NCI-H226 (cell line): ENCODE measurements at regions not wholly inside any gene's neighbourhood (a gene's known extent, or its start where the extent isn't known, plus 50 kb on each side); places are given as distances from the start of the nearest gene placed in this dataset.

Experiments
- DNase-seq: peaks from one replicate; pipeline ENCODE4 v3.0.0-alpha.2; 2015

DNA sequence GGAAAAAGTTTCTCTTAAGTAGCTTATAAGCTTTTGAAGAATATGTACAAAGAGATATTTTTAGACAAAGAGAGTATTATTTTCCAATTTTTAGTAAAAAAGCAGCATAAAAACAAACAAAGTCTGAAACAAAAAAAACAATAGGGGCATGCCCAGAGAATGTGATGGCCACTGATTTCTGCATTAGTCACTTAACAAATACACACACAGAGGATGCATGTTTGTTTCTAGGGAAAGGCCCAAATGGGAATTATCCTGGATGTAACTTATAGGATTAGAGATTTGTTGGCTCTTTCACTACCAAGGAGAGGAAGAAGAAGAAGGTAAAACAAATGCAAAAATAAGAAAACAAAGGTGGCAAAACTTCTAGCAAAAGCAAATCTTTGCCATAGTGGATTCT lies 95.9 kb upstream of the SCOC start:
- DNase-seq, result no peak

DNA sequence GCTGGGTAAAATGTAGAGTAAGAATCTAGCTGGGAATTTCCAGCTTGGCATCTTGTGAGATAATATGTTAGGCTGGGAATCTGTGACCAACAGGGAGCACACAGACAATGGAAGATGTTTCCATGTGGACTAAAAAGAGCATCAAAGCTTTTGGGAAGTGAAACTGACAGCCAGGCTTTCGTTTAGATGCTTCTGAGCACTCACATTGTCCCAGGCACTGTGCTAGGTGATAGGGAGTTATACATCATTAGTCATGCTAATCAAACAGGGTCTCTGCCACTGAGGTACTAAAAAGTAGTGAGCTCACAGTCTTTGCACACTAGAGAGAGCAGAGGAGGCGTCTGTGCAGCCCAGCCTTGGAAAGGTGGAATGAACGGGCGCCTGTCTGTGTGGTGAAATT lies 101.9 kb upstream of the SCOC start:
- no peak for DNase-seq

DNA sequence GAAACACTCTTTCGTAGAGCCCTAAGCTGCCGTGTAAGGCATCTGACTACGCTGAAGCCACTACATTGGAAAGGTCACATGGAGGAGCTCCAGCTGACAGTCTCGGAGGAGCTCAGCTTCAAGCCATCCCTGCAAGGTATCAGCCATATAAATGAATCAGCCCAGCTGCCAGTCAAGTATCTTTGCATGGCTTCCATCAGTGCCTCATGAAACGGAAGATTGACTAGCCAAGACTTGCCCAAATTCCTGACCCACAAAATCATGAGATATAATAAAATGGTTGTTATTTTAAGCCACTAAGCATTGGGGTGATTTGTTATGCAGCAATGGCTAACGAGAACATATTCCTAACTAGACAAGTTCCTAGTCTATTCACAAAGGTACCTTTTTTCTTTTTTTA lies 104.1 kb upstream of the SCOC start:
- DNase-seq, result no peak

DNA sequence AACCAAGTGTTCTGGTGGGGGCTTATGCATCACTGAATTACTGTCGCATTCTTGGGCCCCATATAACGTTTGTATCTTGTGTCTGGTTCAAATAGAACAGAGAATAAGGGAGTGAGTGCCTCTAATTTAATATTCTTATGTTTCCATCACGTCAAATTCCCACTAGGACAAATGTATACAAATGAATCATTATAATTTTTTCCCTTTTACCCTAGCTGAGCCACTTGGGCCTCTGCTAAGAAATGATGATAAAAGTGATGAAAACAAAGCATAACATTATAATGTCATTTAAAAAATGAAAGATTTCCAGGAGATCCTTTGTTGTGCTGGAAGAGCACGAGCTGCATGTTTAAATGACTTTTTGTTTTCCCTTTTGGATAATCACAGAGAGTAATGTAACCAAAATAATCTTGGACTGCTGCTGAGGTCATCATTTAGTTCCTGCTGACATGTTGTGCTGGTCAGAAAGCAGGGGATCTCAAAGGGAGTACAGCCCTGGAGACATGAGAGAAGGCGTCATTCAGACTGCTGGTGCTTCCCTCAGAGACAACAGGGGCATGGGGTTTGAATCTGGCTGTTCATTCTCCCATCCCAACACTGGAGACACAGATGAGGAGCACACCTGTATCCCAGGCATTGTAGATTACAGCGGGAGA lies 105.1 kb upstream of the SCOC start:
- DNase-seq, result no peak

DNA sequence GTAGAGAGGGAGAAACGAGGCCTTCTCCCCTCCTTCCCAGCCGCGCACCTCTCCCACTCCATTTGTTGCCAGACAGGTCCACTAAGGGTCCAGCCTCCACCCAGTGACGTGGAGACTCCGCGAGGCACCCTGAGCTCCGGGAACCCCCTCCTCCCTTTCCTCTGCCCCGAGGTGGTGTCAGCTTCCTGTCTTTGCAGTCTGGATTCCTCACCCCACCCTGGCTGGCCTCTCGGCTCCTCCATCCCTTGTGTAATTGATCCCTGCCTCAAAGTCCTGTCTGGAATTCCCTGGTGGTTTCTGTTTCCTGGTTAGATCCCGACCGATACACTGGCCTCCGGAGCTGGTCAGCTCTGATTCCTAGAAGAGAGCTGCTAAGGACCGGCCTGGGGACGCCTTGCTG lies 105.9 kb upstream of the SCOC start:
- DNase-seq, result no peak

DNA sequence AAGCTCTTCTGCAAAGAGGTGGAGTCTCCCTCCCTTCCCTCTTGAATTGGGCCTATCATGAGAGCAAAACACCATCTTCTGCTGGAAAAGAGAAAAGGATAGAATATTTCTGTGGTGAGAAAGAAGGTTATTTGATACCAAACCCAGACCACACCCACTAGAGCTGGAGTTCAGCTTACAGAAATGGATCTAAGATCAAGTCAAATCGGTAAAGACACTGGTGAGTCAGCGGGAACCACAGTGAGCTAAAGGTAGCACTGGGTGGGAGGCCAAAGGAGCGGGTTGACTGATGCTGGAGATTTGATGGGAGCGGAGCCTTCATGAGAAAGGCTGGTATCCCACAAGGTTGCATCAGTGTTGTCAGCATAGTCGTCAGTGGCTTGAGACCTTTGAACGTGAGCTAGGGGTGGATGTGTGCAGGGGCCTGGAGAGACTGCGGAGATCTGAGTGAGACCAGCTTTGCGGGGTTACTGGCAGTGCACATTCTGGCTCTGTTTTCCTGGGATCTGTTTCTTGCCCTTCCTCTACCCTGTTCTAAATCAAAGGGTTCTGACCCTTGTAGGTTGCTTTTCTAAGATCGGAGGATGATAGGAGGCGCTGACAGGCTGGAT lies 106.4 kb upstream of the SCOC start:
- no peak for DNase-seq

DNA sequence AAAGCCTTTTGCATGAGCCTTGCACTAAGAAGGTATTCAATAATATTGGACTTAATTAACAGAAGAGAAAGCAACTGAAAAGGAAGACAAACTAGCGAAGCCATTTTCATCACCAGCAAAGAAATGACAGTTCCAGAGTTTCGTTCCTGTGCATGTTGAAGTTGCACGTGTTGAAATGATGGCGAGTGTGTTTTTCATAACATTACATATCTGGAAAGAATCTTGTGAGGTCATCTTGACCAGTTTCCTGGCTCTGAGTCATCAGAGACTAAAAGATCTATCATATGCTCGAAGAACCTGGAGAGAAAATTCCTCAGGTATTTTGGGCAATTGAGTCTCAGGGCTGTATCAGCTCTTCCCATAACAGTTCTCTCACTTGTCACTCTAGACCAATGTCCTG lies 106.2 kb upstream of the MAML3 start:
- DNase-seq, result peak; percentile 42

DNA sequence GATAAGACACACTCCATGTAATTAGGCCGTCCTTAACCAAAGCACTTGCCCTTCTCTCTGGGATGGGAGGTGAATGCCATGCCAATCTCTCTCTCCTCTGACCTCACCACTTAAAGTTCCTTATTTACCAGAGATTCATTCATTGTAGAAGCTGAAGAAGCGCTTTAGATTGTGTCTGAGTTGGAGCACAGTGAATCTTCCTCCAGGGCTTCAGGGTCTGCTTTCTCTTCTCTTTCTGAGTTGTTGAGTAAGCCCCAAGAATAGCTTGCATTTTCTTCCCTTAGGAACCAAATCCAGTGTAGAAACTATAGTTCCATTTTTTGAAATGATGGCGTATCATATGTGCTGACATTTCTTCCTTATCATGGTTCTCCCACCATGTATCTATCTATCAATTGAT lies 104.5 kb upstream of the MAML3 start:
- DNase-seq, result no peak

DNA sequence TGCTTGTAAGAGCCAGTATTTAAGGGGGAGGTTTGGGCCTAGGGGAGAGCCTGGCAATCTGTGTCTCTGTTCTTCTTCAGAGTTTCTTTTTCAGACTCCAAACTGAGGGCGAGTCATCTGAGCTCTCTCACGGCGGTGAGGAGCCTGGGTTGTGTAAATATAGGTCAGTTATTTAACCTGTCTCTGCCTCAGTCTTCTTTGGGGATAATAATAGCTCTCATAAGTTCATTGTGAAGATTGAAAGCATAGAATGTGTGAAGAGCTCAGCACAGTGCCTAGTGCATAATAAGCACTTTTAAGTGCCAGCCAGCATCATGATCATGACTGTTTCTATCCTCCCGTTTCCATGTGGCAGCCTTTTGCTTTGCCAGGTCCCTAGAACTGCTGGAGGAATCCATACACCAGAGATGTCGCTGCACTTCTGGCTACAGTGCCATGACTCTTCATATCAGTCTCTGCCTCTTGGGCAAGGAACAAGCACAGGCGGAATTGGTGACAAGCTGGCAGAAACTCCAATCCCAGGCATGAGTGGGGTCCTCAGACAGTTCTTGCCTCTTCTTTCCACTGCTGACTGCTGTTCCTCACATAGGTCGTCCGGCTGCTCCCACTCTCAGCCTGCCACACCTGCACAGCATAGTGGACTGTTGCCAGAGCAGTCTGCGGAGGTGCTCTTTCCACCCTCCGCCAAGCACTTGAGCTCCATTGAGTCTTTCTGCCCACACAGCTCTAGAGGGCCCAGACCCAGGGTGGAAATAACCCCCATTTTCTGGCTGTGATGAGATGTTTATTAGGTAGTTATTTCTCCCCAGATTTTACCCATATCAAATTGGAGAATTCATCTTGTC lies 103.7 kb upstream of the MAML3 start:
- DNase-seq, result no peak

DNA sequence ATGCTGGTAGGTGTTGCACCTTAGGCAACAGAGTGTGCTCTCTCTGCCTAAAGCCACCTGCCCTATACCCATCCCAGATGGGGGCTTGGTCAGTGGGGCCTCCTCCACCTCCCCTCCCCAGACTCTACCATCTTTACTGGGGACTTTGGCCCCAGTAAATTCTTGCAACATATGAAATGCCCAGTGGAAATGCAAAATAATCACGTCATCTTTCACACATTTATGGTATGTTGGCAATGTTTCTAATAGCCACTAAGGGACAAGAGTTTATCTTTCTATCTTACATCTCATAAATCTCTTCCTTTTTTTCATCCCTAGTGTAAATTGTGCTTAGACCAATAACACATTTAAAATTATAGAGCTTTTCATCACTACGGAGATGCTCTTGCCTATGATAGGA lies 103.0 kb upstream of the MAML3 start:
- DNase-seq, result no peak

DNA sequence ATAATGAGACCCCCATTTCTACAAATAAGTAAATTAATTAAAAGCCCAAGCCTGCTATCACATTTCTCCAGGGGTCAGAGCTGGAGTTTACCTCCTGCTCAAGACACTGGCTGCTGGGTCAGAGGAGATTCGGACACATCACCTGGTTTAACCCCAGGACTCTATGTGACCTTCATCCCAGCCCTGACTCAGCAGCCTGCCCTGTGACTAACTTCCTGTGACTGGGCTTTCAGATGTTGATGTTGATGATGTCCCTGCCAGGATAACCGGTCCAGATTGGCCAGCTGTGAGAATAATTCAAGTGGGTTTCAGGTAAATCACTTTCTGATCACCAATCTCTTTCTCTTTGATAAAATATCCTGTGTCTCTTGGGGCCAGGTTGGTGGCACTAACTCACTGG lies 102.4 kb upstream of the MAML3 start:
- no peak for DNase-seq

DNA sequence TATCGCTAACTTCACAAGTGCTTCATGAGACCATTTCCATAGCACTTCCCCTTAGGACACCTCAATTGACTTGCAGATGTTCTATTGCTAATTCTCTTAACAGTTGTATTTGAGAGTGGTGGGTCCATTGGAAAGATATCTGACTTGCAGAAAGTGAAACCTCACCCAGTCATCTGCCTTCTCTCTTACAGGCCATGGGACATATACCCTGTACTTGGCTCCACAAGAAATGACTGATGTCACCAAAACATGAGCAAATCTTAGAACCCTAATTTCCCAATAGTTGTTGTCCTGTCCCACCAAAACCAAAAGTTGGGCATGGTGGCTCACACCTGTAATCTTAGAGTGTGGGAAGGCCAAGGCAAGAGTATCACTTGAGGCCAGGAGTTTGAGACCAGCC lies 101.9 kb upstream of the MAML3 start:
- no peak for DNase-seq

DNA sequence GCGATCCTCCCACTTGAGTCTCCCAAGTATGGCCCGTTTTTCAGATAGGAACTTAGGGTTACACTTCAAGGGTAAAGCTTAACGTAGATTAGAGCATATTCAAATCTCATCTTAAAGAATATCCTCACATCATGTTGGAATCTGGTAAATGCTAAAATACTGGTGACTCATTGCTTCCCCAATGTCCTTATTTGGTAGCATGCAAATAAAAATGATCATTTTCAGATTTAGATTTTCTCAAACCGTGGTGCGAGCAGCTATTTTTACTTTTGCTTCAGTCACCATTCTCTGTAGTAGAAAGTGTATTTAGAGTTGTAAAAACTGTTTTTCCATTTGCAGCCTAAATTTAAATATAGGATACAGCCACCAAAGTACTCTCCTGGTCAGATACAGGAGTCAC lies 101.5 kb upstream of the MAML3 start:
- no peak for DNase-seq

DNA sequence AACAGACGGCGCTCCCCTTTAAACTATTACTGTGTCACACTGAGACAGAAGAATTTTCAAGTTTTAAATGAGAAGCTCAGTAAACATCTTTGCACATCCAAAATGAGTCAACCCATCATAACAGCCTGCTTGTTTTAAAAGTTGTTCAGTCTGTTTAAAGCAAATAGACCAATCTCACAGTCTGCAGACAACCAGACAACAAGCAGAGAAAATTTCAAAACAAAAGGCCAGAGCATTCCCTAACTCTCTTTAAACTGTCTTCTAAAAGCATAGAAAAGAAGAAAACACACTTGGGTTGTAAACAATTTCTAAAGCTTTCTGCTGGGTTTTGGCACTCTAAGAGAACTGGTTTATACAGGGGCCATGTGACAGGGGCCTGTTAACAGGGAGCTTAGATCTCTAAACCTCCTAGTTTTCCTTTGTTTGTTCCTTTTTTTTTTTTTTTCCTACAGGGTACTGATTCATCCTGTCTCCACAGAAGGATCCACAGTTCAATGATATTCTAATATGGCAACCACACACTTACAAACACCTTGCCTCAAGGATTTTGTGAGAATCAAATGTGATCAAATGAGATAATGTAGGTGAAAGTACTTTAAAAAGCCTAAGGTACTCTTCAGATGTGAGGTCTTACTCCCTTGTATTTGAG lies 100.8 kb upstream of the MAML3 start:
- DNase-seq, result no peak

DNA sequence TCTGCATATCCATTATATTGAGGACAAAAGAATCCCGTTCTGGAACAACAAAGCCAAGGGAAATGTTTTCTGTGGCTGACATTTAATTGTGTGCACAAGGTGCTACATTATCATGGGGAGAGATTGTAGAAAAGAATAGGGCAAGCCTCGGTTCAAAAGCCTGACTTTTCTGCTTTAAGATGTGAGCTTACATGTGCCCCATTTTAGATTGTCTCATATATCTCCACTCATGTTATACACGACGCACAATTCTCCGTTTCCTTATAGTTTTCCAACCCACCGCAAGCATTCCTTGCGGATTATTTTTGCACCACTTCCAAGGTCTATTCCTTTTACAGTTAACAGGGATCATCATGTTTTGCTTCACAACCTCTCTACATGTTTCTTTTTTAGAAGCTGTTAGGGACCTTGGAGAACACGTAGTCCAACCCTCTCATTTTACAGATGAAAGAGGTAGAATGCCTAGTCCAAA lies 99.6 kb upstream of the MAML3 start:
- DNase-seq, result no peak

DNA sequence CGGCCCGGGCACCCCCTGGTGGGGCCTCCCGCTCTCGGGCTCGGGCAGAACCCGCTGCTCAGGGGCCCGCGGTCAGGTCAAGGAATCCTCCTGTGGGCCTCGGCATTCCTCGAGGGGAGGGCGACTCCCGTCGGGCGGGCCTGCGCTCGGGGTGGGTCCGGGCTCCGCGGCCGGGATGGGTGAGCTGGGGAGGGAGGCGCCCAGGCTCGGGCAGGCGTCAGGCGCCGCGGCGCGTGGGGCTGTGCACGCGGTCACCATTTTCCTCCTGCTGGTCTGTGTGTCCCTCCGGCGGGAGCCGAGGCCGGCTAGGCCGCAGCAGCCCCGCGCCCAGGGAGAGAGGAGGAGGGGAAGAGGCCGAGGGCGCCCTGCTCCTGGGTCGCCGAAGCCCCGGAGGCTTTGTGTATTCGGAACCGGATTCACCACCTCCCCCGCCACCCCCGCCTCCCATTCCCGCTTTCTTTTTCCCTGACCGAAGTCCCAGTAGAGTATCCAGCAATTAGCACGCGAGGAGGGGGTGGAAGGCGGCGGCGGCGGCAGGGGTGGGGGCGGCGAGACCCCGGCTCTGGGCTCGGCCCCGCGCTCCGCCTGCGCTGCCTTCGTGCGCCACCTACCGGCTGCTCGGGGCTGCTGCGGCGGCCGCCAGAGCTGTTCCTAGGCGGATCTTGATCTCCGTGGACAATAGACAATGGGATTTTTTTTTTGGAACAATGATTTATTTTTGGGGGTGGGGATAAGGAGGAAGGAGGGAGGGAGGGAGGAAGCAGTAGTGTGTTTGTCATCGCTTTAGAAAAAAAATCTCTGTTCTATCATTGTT lies 99.0 kb upstream of the MAML3 start:
- no peak for DNase-seq

DNA sequence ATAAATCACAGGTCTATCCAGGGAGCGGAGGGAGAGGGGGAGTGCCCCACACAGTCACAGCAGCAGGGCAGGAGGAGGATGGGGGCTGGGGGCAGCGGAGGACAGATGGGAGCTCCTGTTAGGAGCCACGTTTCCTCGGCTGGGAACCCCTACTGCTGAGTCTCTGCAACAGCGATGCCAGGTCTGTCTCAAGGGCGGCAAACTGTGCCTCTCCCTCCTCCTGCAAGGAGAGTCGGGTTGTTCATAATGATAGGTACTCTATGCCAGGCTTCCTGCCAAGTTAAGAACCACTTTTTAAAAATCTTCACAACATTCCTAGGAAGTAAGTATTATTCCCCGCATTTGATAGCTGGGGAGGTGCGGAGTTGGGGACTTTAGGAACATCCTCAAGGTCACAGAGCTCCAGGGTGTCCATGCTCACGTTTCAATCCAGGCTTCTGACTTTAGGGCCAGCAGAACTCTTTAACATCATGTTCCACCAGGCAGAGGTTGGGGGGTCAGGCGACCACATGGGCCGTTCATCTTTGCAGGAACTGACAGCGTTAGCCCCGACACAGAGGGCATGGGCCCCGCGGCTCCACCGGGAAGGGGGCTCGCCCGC lies 98.3 kb upstream of the MAML3 start:
- no peak for DNase-seq

DNA sequence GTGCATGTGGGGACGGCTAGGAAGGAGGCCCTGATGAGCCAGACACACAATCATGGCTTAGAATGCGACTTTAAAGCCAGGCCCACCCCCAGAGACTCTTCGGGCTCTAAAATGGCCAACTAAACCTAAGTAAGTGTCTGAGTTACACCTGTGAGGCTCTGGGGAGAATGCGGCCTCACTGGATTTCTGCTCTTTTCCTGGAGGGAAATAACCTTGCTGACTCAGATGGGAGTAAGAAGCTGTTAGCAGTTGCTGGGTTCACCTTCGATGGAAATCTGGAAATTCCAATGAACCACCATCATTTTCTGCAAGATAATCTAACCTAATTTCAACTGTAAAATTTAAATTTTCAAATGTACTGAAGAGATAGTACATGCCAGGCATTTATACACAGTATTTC lies 97.6 kb upstream of the MAML3 start:
- no peak for DNase-seq

DNA sequence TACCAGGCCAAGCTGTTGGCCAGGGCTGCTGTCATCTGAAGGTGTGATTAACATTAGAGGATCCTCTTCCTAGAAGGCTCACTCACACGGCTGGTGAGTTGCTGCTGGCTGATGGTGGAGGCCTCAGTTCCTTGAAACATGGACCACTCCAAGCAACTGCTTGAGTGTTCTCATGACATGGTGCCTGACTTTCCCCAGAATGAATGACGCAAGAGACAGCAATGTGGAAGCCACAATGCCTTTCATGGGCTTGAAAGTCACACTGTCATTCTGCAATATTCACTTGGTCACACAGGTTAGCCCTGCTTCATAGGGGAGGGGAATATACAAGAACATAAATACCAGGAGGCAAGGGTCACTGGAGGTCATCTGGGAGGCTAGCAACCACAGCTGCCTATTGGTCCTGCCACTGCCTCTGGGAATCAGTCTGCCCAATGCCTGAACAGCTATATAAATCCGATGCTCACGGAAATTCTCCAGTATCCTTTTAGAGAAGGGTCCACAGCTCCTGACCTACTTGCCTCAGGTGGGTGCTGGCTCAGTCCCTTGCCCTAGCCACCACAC lies 97.1 kb upstream of the MAML3 start:
- DNase-seq, result no peak

DNA sequence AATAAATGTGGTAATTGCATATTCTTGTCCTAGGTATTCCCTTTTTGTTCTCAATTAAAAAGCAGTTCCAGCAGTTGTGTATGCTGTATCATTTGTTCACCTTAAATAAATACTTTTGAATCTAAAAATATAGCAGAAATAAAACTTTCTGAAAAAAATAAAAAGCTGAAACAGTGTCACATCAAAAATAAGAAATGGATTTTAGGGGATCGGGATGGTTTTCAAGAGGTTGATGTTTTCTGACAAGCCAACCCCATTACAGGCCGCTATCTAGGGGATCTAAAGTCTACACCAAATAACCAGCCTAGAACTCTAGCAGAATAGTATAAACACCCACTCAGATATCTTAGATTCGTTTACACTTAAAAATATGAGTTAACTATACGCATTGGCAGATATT lies 95.4 kb upstream of the MAML3 start:
- no peak for DNase-seq

DNA sequence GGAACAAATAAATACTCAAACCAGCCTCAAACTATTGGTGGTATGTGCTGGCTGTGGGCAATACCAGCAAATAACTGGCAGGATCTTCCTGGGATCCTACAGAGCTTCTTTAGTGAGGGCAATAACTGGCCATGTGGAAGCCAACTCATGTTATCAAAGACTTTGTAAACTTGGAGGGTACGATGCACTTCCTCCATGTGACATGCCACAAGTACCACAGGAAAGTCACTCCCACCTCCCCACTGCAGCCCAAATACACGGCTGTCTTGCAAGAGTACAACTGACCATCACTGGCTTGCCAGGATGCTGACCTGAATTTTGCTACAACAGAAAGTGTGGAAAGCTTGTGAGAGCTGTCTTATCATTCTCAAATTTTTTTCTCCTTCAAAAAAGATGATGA lies 93.3 kb upstream of the MAML3 start:
- no peak for DNase-seq

DNA sequence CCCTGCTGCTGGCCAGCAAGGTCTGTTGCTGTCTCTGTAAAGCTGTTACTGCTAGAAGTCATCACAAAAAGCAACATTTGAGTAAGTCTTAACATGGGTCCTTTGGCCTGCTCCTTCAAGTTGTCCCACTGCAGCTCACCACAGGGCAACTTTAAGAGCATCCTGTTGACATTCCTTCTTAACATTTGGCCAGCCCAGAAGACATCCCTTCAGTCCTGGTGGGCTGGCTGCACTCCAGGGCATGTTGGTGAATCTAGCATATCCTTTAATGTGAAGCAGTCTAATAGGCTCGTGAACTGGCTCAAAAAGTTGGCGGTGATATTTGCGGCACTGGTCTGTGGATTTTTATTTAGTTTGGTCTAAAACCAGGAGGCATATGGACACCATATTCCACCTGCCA lies 92.2 kb upstream of the MAML3 start:
- no peak for DNase-seq
